NCI-H2029 treated with DMSO at 0.1 percent for 48 hours (cell line): ENCODE measurements at regions not wholly inside any gene's neighbourhood (a gene's known extent, or its start where the extent isn't known, plus 50 kb on each side); places are given as distances from the start of the nearest gene placed in this dataset.
"Not testable (repeated sequence)": the region's sequence is repeated elsewhere in the genome, so short reads cannot be mapped to it uniquely, and the experiment has no call there.

Experiments
- DNase-seq: peaks from one replicate; lab custom pipeline; 2025; lab: John Stamatoyannopoulos, UW

GRCh38 chr20:47903009-47903408, 117.7 kb upstream of the SULF2 start:
- DNase-seq, result not testable (repeated sequence)

GRCh38 chr20:47899313-47899712, 114.0 kb upstream of the SULF2 start:
- not testable (repeated sequence) for DNase-seq

GRCh38 chr20:47897461-47897860, 112.2 kb upstream of the SULF2 start:
- DNase-seq, result no peak

- DNase-seq, result not testable (repeated sequence)
These were observed 107.4 kb upstream of the SULF2 start for GRCh38 chr20:47892681-47893080.

GRCh38 chr20:47890708-47891107, 105.4 kb upstream of the SULF2 start:
- DNase-seq, result not testable (repeated sequence)

- not testable (repeated sequence) for DNase-seq
These were observed 104.5 kb upstream of the SULF2 start for GRCh38 chr20:47889751-47890150.

GRCh38 chr20:47888351-47888750, 103.1 kb upstream of the SULF2 start:
- no peak for DNase-seq

GRCh38 chr20:47887477-47888080, 102.3 kb upstream of the SULF2 start:
- no peak for DNase-seq

- no peak for DNase-seq
These were observed 101.8 kb upstream of the SULF2 start for GRCh38 chr20:47887064-47887463.

GRCh38 chr20:47886454-47887041, 101.3 kb upstream of the SULF2 start:
- no peak for DNase-seq

GRCh38 chr20:47885909-47886453, 100.7 kb upstream of the SULF2 start:
- DNase-seq, result no peak

GRCh38 chr20:47883940-47884339, 98.7 kb upstream of the SULF2 start:
- DNase-seq, result not testable (repeated sequence)

- DNase-seq, result no peak
These were observed 97.9 kb upstream of the SULF2 start for GRCh38 chr20:47883186-47883585.

GRCh38 chr20:47879771-47880170, 94.5 kb upstream of the SULF2 start:
- no peak for DNase-seq

GRCh38 chr20:47878601-47879027, 93.3 kb upstream of the SULF2 start:
- no peak for DNase-seq

- DNase-seq, result no peak
These were observed 91.2 kb upstream of the SULF2 start for GRCh38 chr20:47876311-47877088.

- DNase-seq, result no peak
These were observed 90.2 kb upstream of the SULF2 start for GRCh38 chr20:47875297-47876025.

GRCh38 chr20:47872341-47872740, 87.1 kb upstream of the SULF2 start:
- no peak for DNase-seq

GRCh38 chr20:47870475-47870874, 85.2 kb upstream of the SULF2 start:
- no peak for DNase-seq

- no peak for DNase-seq
These were observed 83.5 kb upstream of the SULF2 start for GRCh38 chr20:47868744-47869143.

- no peak for DNase-seq
These were observed 83.0 kb upstream of the SULF2 start for GRCh38 chr20:47868236-47868635.

- DNase-seq, result no peak
These were observed 82.5 kb upstream of the SULF2 start for GRCh38 chr20:47867831-47868230.
